ENCODE measurements at regions not wholly inside any gene's neighbourhood (a gene's known extent, or its start where the extent isn't known, plus 50 kb on each side); places are given as distances from the start of the nearest gene placed in this dataset.
A peak's percentile ranks its signal among the peaks of the same experiment; 100 is the strongest.

GRCh38 chr2:47686018-47686417 lies 96.9 kb upstream of the MSH6 start:
- no peak for DNase-seq
- Histone ChIP-seq H3K36me3 (replicated peaks in 1 of 2) (no peaks in the 10 kb centered on the region), H3K4me3 (no peak overlapping the region), H3K27me3 (no peaks in the 10 kb centered on the region), H3K27ac (no peak overlapping the region), H3K9me3 (replicated peaks in 1 of 3) (no peaks in the 10 kb centered on the region), H3K4me1 (replicated peaks in 1 of 2) (no peaks in the 10 kb centered on the region)
- TF ChIP-seq CTCF (IDR thresholded peaks at IDR 0.05) = no peak
- TF ChIP-seq POLR2A (IDR thresholded peaks at IDR 0.05) = no peak
- intact Hi-C loops (cut with DNase I) = no loop called here
- 74 to 83% (median 78%) methylated on average over 5 of the region's 5 CpGs for WGBS, 4 donors

DNA sequence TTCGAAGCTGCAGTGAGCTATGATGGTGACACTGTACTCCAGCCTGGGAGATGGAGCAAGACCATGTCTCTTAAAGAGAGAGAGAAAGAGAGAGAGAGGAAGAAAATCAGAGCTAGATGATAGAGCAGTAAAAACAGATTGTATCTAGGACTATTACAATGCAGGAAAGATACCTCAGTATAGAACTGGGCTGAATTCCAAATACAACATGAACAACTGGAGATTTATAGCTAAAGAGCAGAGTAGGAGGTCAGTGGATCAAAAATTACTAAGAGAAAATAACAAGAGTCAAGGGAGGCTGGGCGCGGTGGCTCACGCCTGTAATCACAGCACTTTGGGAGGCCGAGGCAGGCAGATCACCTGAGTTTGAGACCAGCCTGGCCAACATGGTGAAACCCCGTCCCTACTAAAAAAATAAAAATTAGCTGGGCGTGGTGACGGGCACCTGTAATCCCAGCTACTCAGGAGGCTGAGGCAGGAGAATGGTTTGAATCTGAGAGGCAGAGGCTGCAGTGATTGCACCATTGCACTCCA lies 100.7 kb upstream of the MSH6 start:
- no peak for DNase-seq

GRCh38 chr2:47676261-47676926 lies 105.6 kb upstream of the KCNK12 start:
- no peaks in the 10 kb centered on the region for H3K9me3 ChIP-seq (replicated peaks in 1 of 3)
- 65 to 83% (median 72%) methylated on average over 6 of the region's 6 CpGs for WGBS, 4 donors
- intact Hi-C loops (cut with DNase I) = no loop called here
- no peaks in the 10 kb centered on the region for H3K27me3 ChIP-seq
- no peak overlapping the region for H3K4me3 ChIP-seq
- no peak overlapping the region for H3K27ac ChIP-seq
- peak in 1 of 7 donors; percentile 10 for DNase-seq
- no peak for TF ChIP-seq POLR2A (IDR thresholded peaks at IDR 0.05)
- TF ChIP-seq CTCF (IDR thresholded peaks at IDR 0.05) = no peak
- H3K36me3 ChIP-seq (replicated peaks in 1 of 2) = no peaks in the 10 kb centered on the region
- H3K4me1 ChIP-seq (replicated peaks in 1 of 2) = no peaks in the 10 kb centered on the region

More for the DNA sequence above, 100.7 kb upstream of the MSH6 start:
- H3K4me3 ChIP-seq = no peak overlapping the region
- no peak for TF ChIP-seq CTCF (IDR thresholded peaks at IDR 0.05)
- no peak for TF ChIP-seq POLR2A (IDR thresholded peaks at IDR 0.05)
- WGBS, 4 donors = 88 to 89% (median 88%) methylated on average over 8 of the region's 8 CpGs
- intact Hi-C loops (cut with DNase I) = no loop called here
- no peaks in the 10 kb centered on the region for H3K36me3 ChIP-seq (replicated peaks in 1 of 2)
- no peaks in the 10 kb centered on the region for H3K9me3 ChIP-seq (replicated peaks in 1 of 3)
- H3K27ac ChIP-seq = no peak overlapping the region
- H3K27me3 ChIP-seq = no peaks in the 10 kb centered on the region
- H3K4me1 ChIP-seq (replicated peaks in 1 of 2) = no peaks in the 10 kb centered on the region

GRCh38 chr2:47675196-47675825 lies 104.5 kb upstream of the KCNK12 start:
- no peaks in the 10 kb centered on the region for H3K27me3 ChIP-seq
- TF ChIP-seq CTCF (IDR thresholded peaks at IDR 0.05) = no peak
- TF ChIP-seq POLR2A (IDR thresholded peaks at IDR 0.05) = no peak
- H3K9me3 ChIP-seq (replicated peaks in 1 of 3) = no peaks in the 10 kb centered on the region
- 84 to 94% (median 88%) methylated on average over 2 of the region's 2 CpGs for WGBS, 4 donors
- intact Hi-C loops (cut with DNase I) = no loop called here
- H3K36me3 ChIP-seq (replicated peaks in 1 of 2) = no peaks in the 10 kb centered on the region
- peak in 1 of 7 donors; percentile 30 for DNase-seq
- no peaks in the 10 kb centered on the region for H3K4me1 ChIP-seq (replicated peaks in 1 of 2)
- H3K4me3 ChIP-seq = no peak overlapping the region
- H3K27ac ChIP-seq = no peak overlapping the region
